Adipocyte (in vitro differentiated cells): ENCODE measurements at regions not wholly inside any gene's neighbourhood (a gene's known extent, or its start where the extent isn't known, plus 50 kb on each side); places are given as distances from the start of the nearest gene placed in this dataset.
A peak's percentile ranks its signal among the peaks of the same experiment; 100 is the strongest.

Source experiments
- DNase-seq: peaks from one replicate; pipeline ENCODE4 v3.0.0-alpha.2; 2015; ENCODE audit warnings: low read depth
- H3K27me3 ChIP-seq: replicated peaks from 2 replicates; pipeline ENCODE4 v1.7.0; 2013; ENCODE audit warnings: mild to moderate bottlenecking, low read length, moderate library complexity; ENCODE audit not compliant: control insufficient read depth, insufficient read depth
- H3K36me3 ChIP-seq: 2 replicates; pipeline ENCODE4 v1.7.0; 2013; ENCODE audit warnings: low read length, mild to moderate bottlenecking, moderate library complexity; ENCODE audit not compliant: control insufficient read depth, insufficient read depth, severe bottlenecking
- H3K4me1 ChIP-seq: 2 replicates; pipeline ENCODE4 v1.7.0; 2013; ENCODE audit warnings: mild to moderate bottlenecking, low read length, moderate library complexity; ENCODE audit not compliant: control insufficient read depth, insufficient read depth
- H3K4me3 ChIP-seq: 2 replicates; pipeline ENCODE4 v1.7.0; 2013; ENCODE audit warnings: mild to moderate bottlenecking, low read length, moderate library complexity
- H3K9ac ChIP-seq: 2 replicates; pipeline ENCODE4 v1.7.0; 2013; ENCODE audit warnings: mild to moderate bottlenecking, low read length, moderate library complexity
- H3K9me3 ChIP-seq: 2 replicates; pipeline ENCODE4 v1.7.0; 2013; ENCODE audit warnings: mild to moderate bottlenecking, low read length, moderate library complexity; ENCODE audit not compliant: control insufficient read depth

DNA sequence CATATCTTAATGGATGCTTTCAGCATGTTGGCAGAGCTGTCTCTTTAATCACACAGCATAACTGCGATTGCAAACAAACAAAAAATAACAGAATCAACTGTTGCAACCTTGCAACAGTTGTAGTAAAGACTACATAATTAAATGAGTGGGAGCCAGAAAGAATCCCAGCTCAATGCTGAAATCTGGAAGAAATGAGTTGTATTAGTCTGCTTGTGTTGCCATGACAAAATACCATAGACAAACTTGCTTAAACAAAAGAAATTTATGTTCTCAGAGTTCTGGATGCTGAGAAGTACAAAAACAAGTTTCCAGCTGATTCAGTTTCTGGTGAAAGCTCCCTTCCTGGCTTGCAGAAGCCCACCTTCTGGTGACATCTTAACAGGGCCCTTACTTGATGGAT, 260.9 kb upstream of the TUSC1 start:
- Histone ChIP-seq H3K27me3 (no peaks in the 10 kb centered on the region), H3K4me3 (no peak overlapping the region), H3K36me3 (no peaks in the 10 kb centered on the region), H3K9me3 (no peaks in the 10 kb centered on the region), H3K4me1 (no peaks in the 10 kb centered on the region), H3K9ac (no peak overlapping the region)
- DNase-seq, result peak; percentile 45

GRCh38 chr9:25936031-25936430, 257.8 kb upstream of the TUSC1 start:
- no peak overlapping the region for H3K9ac ChIP-seq
- H3K36me3 ChIP-seq, result no peaks in the 10 kb centered on the region
- H3K9me3 ChIP-seq, result no peaks in the 10 kb centered on the region
- H3K27me3 ChIP-seq, result no peaks in the 10 kb centered on the region
- peak; percentile 52 for DNase-seq
- no peak overlapping the region for H3K4me3 ChIP-seq
- H3K4me1 ChIP-seq, result no peaks in the 10 kb centered on the region

DNA sequence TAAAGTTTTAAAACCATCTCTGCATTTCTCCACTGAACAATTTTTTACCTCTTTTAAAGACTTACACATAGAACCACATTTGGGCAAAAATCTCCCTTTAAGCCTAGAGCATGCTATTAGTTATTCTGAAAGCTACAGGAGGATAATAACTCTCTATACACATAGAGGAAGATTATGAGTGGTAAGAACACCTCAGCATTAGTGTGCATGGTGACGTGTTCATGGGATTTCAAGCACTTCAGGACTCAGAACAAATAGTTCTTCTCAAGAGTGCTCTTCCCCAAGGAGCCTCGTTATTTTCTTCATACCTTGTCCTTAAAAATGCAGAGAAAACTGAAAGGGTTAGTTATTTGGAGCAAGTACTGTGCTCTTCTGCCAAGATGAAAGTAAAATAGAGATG, 256.9 kb upstream of the TUSC1 start:
- no peak for DNase-seq
- Histone ChIP-seq H3K27me3 (no peaks in the 10 kb centered on the region), H3K36me3 (no peaks in the 10 kb centered on the region), H3K9ac (no peak overlapping the region), H3K9me3 (no peaks in the 10 kb centered on the region), H3K4me3 (no peak overlapping the region), H3K4me1 (no peaks in the 10 kb centered on the region)

DNA sequence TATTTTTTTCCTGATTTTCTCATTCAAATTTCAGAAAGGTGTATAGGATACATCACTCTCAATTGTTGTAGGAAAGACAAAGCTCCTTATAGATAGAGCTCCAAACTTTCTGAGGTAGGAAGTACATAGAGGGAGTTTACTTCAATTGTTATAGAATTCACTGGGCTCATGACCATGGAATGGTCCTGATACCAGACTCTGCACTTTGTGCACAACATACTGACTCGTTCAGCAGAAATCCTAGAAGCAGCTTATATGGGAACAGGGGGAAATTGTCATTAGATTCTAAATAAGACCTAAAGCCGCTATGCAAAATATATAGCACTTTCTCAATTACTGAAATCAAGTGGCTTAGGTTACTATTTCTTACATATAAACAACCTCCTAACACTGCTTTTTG, 240.5 kb upstream of the TUSC1 start:
- no peaks in the 10 kb centered on the region for H3K27me3 ChIP-seq
- no peak overlapping the region for H3K9ac ChIP-seq
- no peaks in the 10 kb centered on the region for H3K9me3 ChIP-seq
- H3K36me3 ChIP-seq, result no peaks in the 10 kb centered on the region
- no peak overlapping the region for H3K4me3 ChIP-seq
- no peak for DNase-seq
- H3K4me1 ChIP-seq, result peaks cover 5% of the 10 kb centered on the region

GRCh38 chr9:25917731-25918362, 239.6 kb upstream of the TUSC1 start:
- DNase-seq, result peak; percentile 56
- H3K4me3 ChIP-seq, result no peak overlapping the region

GRCh38 chr9:25913806-25914205, 235.6 kb upstream of the TUSC1 start:
- Histone ChIP-seq H3K9me3 (no peaks in the 10 kb centered on the region), H3K9ac (no peak overlapping the region), H3K4me3 (no peak overlapping the region), H3K27me3 (no peaks in the 10 kb centered on the region), H3K36me3 (no peaks in the 10 kb centered on the region), H3K4me1 (peaks cover 5% of the 10 kb centered on the region)
- no peak for DNase-seq

More at GRCh38 chr9:25917731-25918362, 239.6 kb upstream of the TUSC1 start:
- Histone ChIP-seq H3K36me3 (no peaks in the 10 kb centered on the region), H3K4me1 (peaks cover 5% of the 10 kb centered on the region), H3K9me3 (no peaks in the 10 kb centered on the region), H3K9ac (no peak overlapping the region), H3K27me3 (no peaks in the 10 kb centered on the region)

DNA sequence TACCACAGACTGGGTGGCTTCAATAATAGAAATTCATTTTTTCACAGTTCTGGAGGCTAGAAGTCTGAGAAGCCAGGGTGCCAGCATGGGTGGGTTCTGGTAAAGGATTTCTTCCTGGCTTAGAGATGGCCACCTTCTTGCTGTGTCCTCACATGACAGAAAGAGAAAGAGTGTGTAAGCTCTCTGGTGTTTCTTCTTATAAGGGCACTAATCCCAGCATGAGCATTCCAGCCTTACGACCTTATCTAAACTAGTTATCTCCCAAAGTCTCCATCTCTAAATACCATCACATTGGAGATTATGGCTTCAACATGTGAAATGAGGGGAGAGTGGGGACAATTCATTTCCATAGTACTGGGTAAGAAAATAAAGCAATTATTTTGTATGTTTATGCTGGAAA, 226.5 kb upstream of the TUSC1 start:
- Histone ChIP-seq H3K36me3 (no peaks in the 10 kb centered on the region), H3K27me3 (no peaks in the 10 kb centered on the region), H3K9ac (no peak overlapping the region), H3K4me1 (peaks cover 3% of the 10 kb centered on the region), H3K4me3 (no peak overlapping the region), H3K9me3 (no peaks in the 10 kb centered on the region)
- no peak for DNase-seq

DNA sequence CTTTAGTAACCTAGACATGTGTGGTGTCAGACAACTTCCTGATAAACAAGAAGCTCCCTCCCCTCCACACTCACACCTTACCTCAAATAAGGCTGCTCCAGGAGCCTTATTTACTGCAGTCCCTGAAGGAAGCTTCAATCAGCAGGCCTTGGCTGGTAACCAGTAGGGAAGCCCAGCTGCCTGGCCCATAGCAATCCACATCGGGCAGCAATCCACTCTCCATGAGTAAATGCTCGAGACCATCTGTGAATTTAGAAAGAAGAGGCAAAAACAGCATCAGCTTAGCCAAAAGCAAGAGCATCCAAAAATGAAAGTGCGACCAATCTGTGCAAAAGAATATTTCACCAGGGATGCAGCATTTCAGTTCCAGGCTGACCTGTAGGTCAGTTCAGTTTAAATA, 213.3 kb upstream of the TUSC1 start:
- Histone ChIP-seq H3K9me3 (no peaks in the 10 kb centered on the region), H3K27me3 (no peaks in the 10 kb centered on the region), H3K4me3 (no peak overlapping the region), H3K36me3 (no peaks in the 10 kb centered on the region), H3K4me1 (peaks cover 4% of the 10 kb centered on the region), H3K9ac (no peak overlapping the region)
- DNase-seq, result peak; percentile 16

DNA sequence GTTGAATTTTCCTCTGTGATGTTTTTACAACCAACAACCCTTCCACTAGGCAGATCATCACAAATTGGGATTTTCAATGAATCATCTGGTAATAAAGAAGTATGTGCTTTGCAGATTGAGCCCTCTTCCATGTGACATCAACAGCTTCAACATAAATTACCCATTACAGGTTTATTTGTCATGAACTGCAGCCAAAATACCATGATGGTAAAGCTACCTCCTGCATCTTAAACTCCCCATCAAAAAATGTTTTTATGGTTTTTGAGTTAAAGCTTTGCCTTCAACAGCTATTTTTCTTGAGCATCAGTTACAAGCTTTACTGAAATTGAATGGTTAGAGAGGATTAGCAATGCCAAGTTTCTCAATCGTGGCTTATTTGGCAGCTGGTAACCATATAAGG, 211.4 kb upstream of the TUSC1 start:
- Histone ChIP-seq H3K36me3 (no peaks in the 10 kb centered on the region), H3K4me3 (no peak overlapping the region)
- no peak for DNase-seq

GRCh38 chr9:25876248-25876647, 198.0 kb upstream of the TUSC1 start:
- H3K9ac ChIP-seq, result no peak overlapping the region
- H3K4me1 ChIP-seq, result no peaks in the 10 kb centered on the region
- no peaks in the 10 kb centered on the region for H3K27me3 ChIP-seq
- DNase-seq, result no peak
- no peak overlapping the region for H3K4me3 ChIP-seq
- H3K9me3 ChIP-seq, result peaks cover 15% of the 10 kb centered on the region
- no peaks in the 10 kb centered on the region for H3K36me3 ChIP-seq

More for the DNA sequence above, 211.4 kb upstream of the TUSC1 start:
- Histone ChIP-seq H3K4me1 (peaks cover 4% of the 10 kb centered on the region), H3K9me3 (no peaks in the 10 kb centered on the region), H3K9ac (no peak overlapping the region), H3K27me3 (no peaks in the 10 kb centered on the region)

DNA sequence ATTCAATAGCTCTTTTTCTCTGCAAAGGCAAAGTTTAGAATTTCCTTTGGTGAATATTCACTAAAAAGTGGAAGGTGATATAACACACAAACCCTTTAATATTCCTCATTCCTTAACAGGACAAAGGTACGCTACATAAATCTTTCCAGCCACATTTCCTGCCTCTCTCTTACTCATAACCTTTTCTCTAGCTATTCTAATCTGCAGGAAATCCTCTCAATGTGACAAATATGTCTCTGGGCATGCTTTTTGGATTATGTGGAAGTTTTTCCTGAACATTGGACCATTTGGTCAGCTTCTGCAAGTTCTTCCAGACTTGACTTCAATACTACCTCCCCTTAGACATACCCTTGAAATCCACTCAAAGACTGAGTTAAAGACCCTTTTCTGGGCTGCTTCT, 186.3 kb upstream of the TUSC1 start:
- no peak overlapping the region for H3K4me3 ChIP-seq
- H3K36me3 ChIP-seq, result no peaks in the 10 kb centered on the region
- no peaks in the 10 kb centered on the region for H3K27me3 ChIP-seq
- H3K4me1 ChIP-seq, result no peaks in the 10 kb centered on the region
- DNase-seq, result peak; percentile 26
- no peaks in the 10 kb centered on the region for H3K9me3 ChIP-seq
- H3K9ac ChIP-seq, result no peak overlapping the region

- DNase-seq, result peak; percentile 87
- Histone ChIP-seq H3K4me1 (no peaks in the 10 kb centered on the region), H3K9ac (no peak overlapping the region), H3K36me3 (no peaks in the 10 kb centered on the region), H3K4me3 (no peak overlapping the region), H3K27me3 (no peaks in the 10 kb centered on the region), H3K9me3 (no peaks in the 10 kb centered on the region)
These were observed 183.2 kb upstream of the TUSC1 start for GRCh38 chr9:25861421-25861820.
